ENCODE measurements at regions not wholly inside any gene's neighbourhood (a gene's known extent, or its start where the extent isn't known, plus 50 kb on each side); places are given as distances from the start of the nearest gene placed in this dataset.

GRCh38 chr16:5438591-5438990, 341.0 kb upstream of the EEF2KMT start:
- TF ChIP-seq, protein P1, sequence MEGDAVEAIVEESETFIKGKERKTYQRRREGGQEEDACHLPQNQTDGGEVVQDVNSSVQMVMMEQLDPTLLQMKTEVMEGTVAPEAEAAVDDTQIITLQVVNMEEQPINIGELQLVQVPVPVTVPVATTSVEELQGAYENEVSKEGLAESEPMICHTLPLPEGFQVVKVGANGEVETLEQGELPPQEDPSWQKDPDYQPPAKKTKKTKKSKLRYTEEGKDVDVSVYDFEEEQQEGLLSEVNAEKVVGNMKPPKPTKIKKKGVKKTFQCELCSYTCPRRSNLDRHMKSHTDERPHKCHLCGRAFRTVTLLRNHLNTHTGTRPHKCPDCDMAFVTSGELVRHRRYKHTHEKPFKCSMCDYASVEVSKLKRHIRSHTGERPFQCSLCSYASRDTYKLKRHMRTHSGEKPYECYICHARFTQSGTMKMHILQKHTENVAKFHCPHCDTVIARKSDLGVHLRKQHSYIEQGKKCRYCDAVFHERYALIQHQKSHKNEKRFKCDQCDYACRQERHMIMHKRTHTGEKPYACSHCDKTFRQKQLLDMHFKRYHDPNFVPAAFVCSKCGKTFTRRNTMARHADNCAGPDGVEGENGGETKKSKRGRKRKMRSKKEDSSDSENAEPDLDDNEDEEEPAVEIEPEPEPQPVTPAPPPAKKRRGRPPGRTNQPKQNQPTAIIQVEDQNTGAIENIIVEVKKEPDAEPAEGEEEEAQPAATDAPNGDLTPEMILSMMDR (IDR thresholded peaks at IDR 0.05 in 2 of 3, conservative IDR thresholded peaks at IDR 0.05 in 1 of 3; ENCODE audit: borderline replicate concordance in 1 of 3, insufficient read depth in 1 of 3, low read depth in 2 of 3, low read length in 2 of 3): no peak
- TF ChIP-seq EZH2 (IDR thresholded peaks at IDR 0.05) (no peak), POLR2AphosphoS5 (IDR thresholded peaks at IDR 0.05; ENCODE audit: low read depth, low read length) (no peak), ATF3 (IDR thresholded peaks at IDR 0.05) (no peak), EZH2phosphoT487 (IDR thresholded peaks at IDR 0.05; ENCODE audit: borderline replicate concordance) (no peak)
